ENCODE measurements at regions not wholly inside any gene's neighbourhood (a gene's known extent, or its start where the extent isn't known, plus 50 kb on each side); places are given as distances from the start of the nearest gene placed in this dataset.

GRCh38 chr18:1922066-1922465 lies 649.2 kb downstream of the METTL4 start:
- Histone ChIP-seq H3K36me3 (ENCODE audit: control insufficient read depth, low read depth, low read length) (no peaks in the 10 kb centered on the region), H3K4me3 (ENCODE audit: low read length) (no peak overlapping the region), H3K9ac (ENCODE audit: low read length) (no peak overlapping the region), H3K27me3 (ENCODE audit: control insufficient read depth, insufficient read depth, low read length) (no peaks in the 10 kb centered on the region), H3K27ac (ENCODE audit: low read length) (no peak overlapping the region), H3K4me1 (ENCODE audit: control insufficient read depth, low read depth, low read length) (no peaks in the 10 kb centered on the region), H3K9me3 (ENCODE audit: control insufficient read depth, low read depth, low read length) (no peaks in the 10 kb centered on the region)

- H3K4me1 ChIP-seq (ENCODE audit: control insufficient read depth, low read depth, low read length) = peaks cover 4% of the 10 kb centered on the region
- no peak overlapping the region for H3K9ac ChIP-seq (ENCODE audit: low read length)
- H3K9me3 ChIP-seq (ENCODE audit: control insufficient read depth, low read depth, low read length) = no peaks in the 10 kb centered on the region
- H3K27me3 ChIP-seq (ENCODE audit: control insufficient read depth, insufficient read depth, low read length) = no peaks in the 10 kb centered on the region
- no peak overlapping the region for H3K27ac ChIP-seq (ENCODE audit: low read length)
- no peaks in the 10 kb centered on the region for H3K36me3 ChIP-seq (ENCODE audit: control insufficient read depth, low read depth, low read length)
- no peak overlapping the region for H3K4me3 ChIP-seq (ENCODE audit: low read length)
These were observed 642.6 kb downstream of the METTL4 start for GRCh38 chr18:1928711-1929110.

GRCh38 chr18:1929720-1930119 lies 641.6 kb downstream of the METTL4 start:
- Histone ChIP-seq H3K4me1 (ENCODE audit: control insufficient read depth, low read depth, low read length) (peaks cover 4% of the 10 kb centered on the region), H3K27ac (ENCODE audit: low read length) (no peak overlapping the region), H3K9me3 (ENCODE audit: control insufficient read depth, low read depth, low read length) (no peaks in the 10 kb centered on the region), H3K9ac (ENCODE audit: low read length) (no peak overlapping the region), H3K4me3 (ENCODE audit: low read length) (no peak overlapping the region), H3K27me3 (ENCODE audit: control insufficient read depth, insufficient read depth, low read length) (no peaks in the 10 kb centered on the region), H3K36me3 (ENCODE audit: control insufficient read depth, low read depth, low read length) (no peaks in the 10 kb centered on the region)

GRCh38 chr18:1930291-1931270 lies 640.7 kb downstream of the METTL4 start:
- H3K9me3 ChIP-seq (ENCODE audit: control insufficient read depth, low read depth, low read length) = no peaks in the 10 kb centered on the region
- H3K4me1 ChIP-seq (ENCODE audit: control insufficient read depth, low read depth, low read length) = peaks cover 4% of the 10 kb centered on the region
- no peaks in the 10 kb centered on the region for H3K36me3 ChIP-seq (ENCODE audit: control insufficient read depth, low read depth, low read length)
- H3K27ac ChIP-seq (ENCODE audit: low read length) = no peak overlapping the region
- no peak overlapping the region for H3K9ac ChIP-seq (ENCODE audit: low read length)
- no peaks in the 10 kb centered on the region for H3K27me3 ChIP-seq (ENCODE audit: control insufficient read depth, insufficient read depth, low read length)
- no peak overlapping the region for H3K4me3 ChIP-seq (ENCODE audit: low read length)

- Histone ChIP-seq H3K27me3 (ENCODE audit: control insufficient read depth, insufficient read depth, low read length) (no peaks in the 10 kb centered on the region), H3K27ac (ENCODE audit: low read length) (no peak overlapping the region), H3K9me3 (ENCODE audit: control insufficient read depth, low read depth, low read length) (no peaks in the 10 kb centered on the region), H3K4me1 (ENCODE audit: control insufficient read depth, low read depth, low read length) (no peaks in the 10 kb centered on the region), H3K9ac (ENCODE audit: low read length) (no peak overlapping the region), H3K36me3 (ENCODE audit: control insufficient read depth, low read depth, low read length) (no peaks in the 10 kb centered on the region), H3K4me3 (ENCODE audit: low read length) (no peak overlapping the region)
These were observed 618.8 kb downstream of the METTL4 start for GRCh38 chr18:1952486-1952885.

- no peaks in the 10 kb centered on the region for H3K4me1 ChIP-seq (ENCODE audit: control insufficient read depth, low read depth, low read length)
- no peaks in the 10 kb centered on the region for H3K36me3 ChIP-seq (ENCODE audit: control insufficient read depth, low read depth, low read length)
- no peak overlapping the region for H3K9ac ChIP-seq (ENCODE audit: low read length)
- H3K27me3 ChIP-seq (ENCODE audit: control insufficient read depth, insufficient read depth, low read length) = no peaks in the 10 kb centered on the region
- H3K27ac ChIP-seq (ENCODE audit: low read length) = no peak overlapping the region
- no peaks in the 10 kb centered on the region for H3K9me3 ChIP-seq (ENCODE audit: control insufficient read depth, low read depth, low read length)
- H3K4me3 ChIP-seq (ENCODE audit: low read length) = no peak overlapping the region
These were observed 616.6 kb downstream of the METTL4 start for GRCh38 chr18:1954583-1955312.

- no peak overlapping the region for H3K9ac ChIP-seq (ENCODE audit: low read length)
- H3K4me1 ChIP-seq (ENCODE audit: control insufficient read depth, low read depth, low read length) = no peaks in the 10 kb centered on the region
- H3K27ac ChIP-seq (ENCODE audit: low read length) = no peak overlapping the region
- H3K36me3 ChIP-seq (ENCODE audit: control insufficient read depth, low read depth, low read length) = no peaks in the 10 kb centered on the region
- no peaks in the 10 kb centered on the region for H3K9me3 ChIP-seq (ENCODE audit: control insufficient read depth, low read depth, low read length)
- H3K27me3 ChIP-seq (ENCODE audit: control insufficient read depth, insufficient read depth, low read length) = no peaks in the 10 kb centered on the region
- H3K4me3 ChIP-seq (ENCODE audit: low read length) = no peak overlapping the region
These were observed 612.5 kb downstream of the METTL4 start for GRCh38 chr18:1958798-1959197.

- H3K27me3 ChIP-seq (ENCODE audit: control insufficient read depth, insufficient read depth, low read length) = no peaks in the 10 kb centered on the region
- no peak overlapping the region for H3K27ac ChIP-seq (ENCODE audit: low read length)
- H3K9me3 ChIP-seq (ENCODE audit: control insufficient read depth, low read depth, low read length) = no peaks in the 10 kb centered on the region
- H3K36me3 ChIP-seq (ENCODE audit: control insufficient read depth, low read depth, low read length) = no peaks in the 10 kb centered on the region
- H3K9ac ChIP-seq (ENCODE audit: low read length) = no peak overlapping the region
- peaks cover 16% of the 10 kb centered on the region for H3K4me1 ChIP-seq (ENCODE audit: control insufficient read depth, low read depth, low read length)
- H3K4me3 ChIP-seq (ENCODE audit: low read length) = no peak overlapping the region
These were observed 606.3 kb downstream of the METTL4 start for GRCh38 chr18:1965016-1965415.

GRCh38 chr18:1965541-1965940 lies 605.8 kb downstream of the METTL4 start:
- Histone ChIP-seq H3K9me3 (ENCODE audit: control insufficient read depth, low read depth, low read length) (no peaks in the 10 kb centered on the region), H3K9ac (ENCODE audit: low read length) (no peak overlapping the region), H3K4me1 (ENCODE audit: control insufficient read depth, low read depth, low read length) (peaks cover 16% of the 10 kb centered on the region), H3K27me3 (ENCODE audit: control insufficient read depth, insufficient read depth, low read length) (no peaks in the 10 kb centered on the region), H3K27ac (ENCODE audit: low read length) (no peak overlapping the region), H3K36me3 (ENCODE audit: control insufficient read depth, low read depth, low read length) (no peaks in the 10 kb centered on the region), H3K4me3 (ENCODE audit: low read length) (no peak overlapping the region)

GRCh38 chr18:1968801-1969498 lies 602.4 kb downstream of the METTL4 start:
- Histone ChIP-seq H3K27ac (ENCODE audit: low read length) (no peak overlapping the region), H3K4me3 (ENCODE audit: low read length) (no peak overlapping the region), H3K4me1 (ENCODE audit: control insufficient read depth, low read depth, low read length) (peaks cover 16% of the 10 kb centered on the region)

GRCh38 chr18:1976484-1976883 lies 594.8 kb downstream of the METTL4 start:
- no peak overlapping the region for H3K27ac ChIP-seq (ENCODE audit: low read length)
- H3K36me3 ChIP-seq (ENCODE audit: control insufficient read depth, low read depth, low read length) = no peaks in the 10 kb centered on the region

More at GRCh38 chr18:1968801-1969498, 602.4 kb downstream of the METTL4 start:
- Histone ChIP-seq H3K27me3 (ENCODE audit: control insufficient read depth, insufficient read depth, low read length) (no peaks in the 10 kb centered on the region), H3K9ac (ENCODE audit: low read length) (no peak overlapping the region), H3K36me3 (ENCODE audit: control insufficient read depth, low read depth, low read length) (no peaks in the 10 kb centered on the region), H3K9me3 (ENCODE audit: control insufficient read depth, low read depth, low read length) (no peaks in the 10 kb centered on the region)

More at GRCh38 chr18:1976484-1976883, 594.8 kb downstream of the METTL4 start:
- H3K27me3 ChIP-seq (ENCODE audit: control insufficient read depth, insufficient read depth, low read length) = no peaks in the 10 kb centered on the region
- no peaks in the 10 kb centered on the region for H3K9me3 ChIP-seq (ENCODE audit: control insufficient read depth, low read depth, low read length)
- peaks cover 4% of the 10 kb centered on the region for H3K4me1 ChIP-seq (ENCODE audit: control insufficient read depth, low read depth, low read length)
- no peak overlapping the region for H3K9ac ChIP-seq (ENCODE audit: low read length)
- no peak overlapping the region for H3K4me3 ChIP-seq (ENCODE audit: low read length)
